Ovary (tissue), 3 donors: ENCODE measurements at regions not wholly inside any gene's neighbourhood (a gene's known extent, or its start where the extent isn't known, plus 50 kb on each side); places are given as distances from the start of the nearest gene placed in this dataset.

Source experiments
- CTCF ChIP-seq, 3 donors: fragments of 450-650 bp in 2 of 3; fragments of 200-600 bp in 1 of 3; IDR thresholded peaks; one replicate each; pipeline versions ENCODE4 v1.5.1 to v1.8.0; 2016 to 2022; ENCODE audit warnings: antibody characterized with exemption in 3 of 3, mild to moderate bottlenecking in 1 of 3
- EP300 ChIP-seq: sonication (generic); formaldehyde crosslinking; IDR thresholded peaks from one replicate; pipeline ENCODE4 v1.6.1; 2017; ENCODE audit warnings: antibody characterized with exemption
- POLR2A ChIP-seq: fragments of 450-650 bp; IDR thresholded peaks from one replicate; pipeline ENCODE4 v1.6.1; 2017; ENCODE audit warnings: antibody characterized with exemption, mild to moderate bottlenecking, moderate library complexity
- donor health status: DM: no; HTN: no; CAD: no.

- TF ChIP-seq CTCF (IDR thresholded peaks at IDR 0.05): no peak
- no peak for TF ChIP-seq POLR2A
- no peak for TF ChIP-seq EP300
Measured at GRCh38 chr5:99995407-99995806, 539.8 kb upstream of the FAM174A start.
